WTC11 (cell line): ENCODE measurements at regions not wholly inside any gene's neighbourhood (a gene's known extent, or its start where the extent isn't known, plus 50 kb on each side); places are given as distances from the start of the nearest gene placed in this dataset.

ENCODE experiments used
- ATAC-seq: fragments of 200-7000 bp; cut with Tn5 transposase; 2 replicates; pipeline ENCODE4 v1.10.0; 2021; ENCODE audit warnings: mild to moderate bottlenecking, moderate library complexity
- CTCF ChIA-PET: fragments of 300-600 bp; sonication (Branson Sonifier 250); formaldehyde crosslinking; loops from one replicate; lab custom pipeline; 2021; ENCODE audit warnings: antibody characterized with exemption; lab: Charles Lee
- POLR2A ChIA-PET: fragments of 350-600 bp; sonication (Branson Sonifier 250); formaldehyde crosslinking; loops from one replicate; lab custom pipeline; 2021; ENCODE audit warnings: antibody characterized with exemption; lab: Charles Lee
- DNase-seq: peaks from one replicate; pipeline ENCODE4 v3.0.0; 2021; ENCODE audit warnings: low spot score
- H3K27ac Mint-ChIP-seq: 2 replicates; pipeline ENCODE4 v1.8.0; 2021; ENCODE audit warnings: mixed read lengths
- H3K27me3 Mint-ChIP-seq: 2 replicates; pipeline ENCODE4 v1.8.0; 2021; ENCODE audit warnings: low read depth, mild to moderate bottlenecking, moderate library complexity, mixed read lengths
- H3K36me3 Mint-ChIP-seq: 2 replicates; pipeline ENCODE4 v1.8.0; 2021; ENCODE audit warnings: mixed read lengths
- H3K4me1 Mint-ChIP-seq: 2 replicates; pipeline ENCODE4 v1.8.0; 2022; ENCODE audit warnings: mixed read lengths
- H3K4me3 Mint-ChIP-seq: 2 replicates; pipeline ENCODE4 v1.8.0; 2021; ENCODE audit warnings: mild to moderate bottlenecking, moderate library complexity, mixed read lengths
- H3K9me3 Mint-ChIP-seq: 2 replicates; pipeline ENCODE4 v1.8.0; 2021; ENCODE audit warnings: mixed read lengths
- CBFB ChIP-seq: sonication (generic); formaldehyde crosslinking; IDR thresholded peaks from 2 replicates; pipeline ENCODE4 v1.8.1; 2022; ENCODE audit warnings: mild to moderate bottlenecking, low read depth, missing genetic modification reagents
- EMX1 ChIP-seq: fragments of 250-450 bp; sonication (Bioruptor Pico); IDR thresholded peaks from 2 replicates; pipeline ENCODE4 v1.8.0; 2021; ENCODE audit warnings: mild to moderate bottlenecking
- ERG ChIP-seq: fragments of 250-450 bp; sonication (Bioruptor Pico); IDR thresholded peaks from 2 replicates; pipeline ENCODE4 v1.8.0; 2021; ENCODE audit warnings: mild to moderate bottlenecking
- ESRRA ChIP-seq: sonication (generic); formaldehyde crosslinking; IDR thresholded peaks from 2 replicates; pipeline ENCODE4 v1.8.1; 2022; ENCODE audit warnings: mild to moderate bottlenecking, missing genetic modification reagents, borderline replicate concordance
- FOXK1 ChIP-seq: sonication (generic); formaldehyde crosslinking; IDR thresholded peaks from 2 replicates; pipeline ENCODE4 v1.8.0; 2022; ENCODE audit warnings: mild to moderate bottlenecking, moderate library complexity, missing genetic modification reagents
- GTF2I ChIP-seq: fragments of 250-450 bp; sonication (Bioruptor Pico); conservative IDR thresholded peaks from 2 replicates; pipeline ENCODE4 v1.4.0; 2021; ENCODE audit warnings: mild to moderate bottlenecking
- HMGA2 ChIP-seq: fragments of 250-450 bp; sonication (Bioruptor Pico); IDR thresholded peaks from 2 replicates; pipeline ENCODE4 v1.4.0; 2021; ENCODE audit warnings: mild to moderate bottlenecking, moderate library complexity
- IRF2 ChIP-seq: sonication (generic); formaldehyde crosslinking; IDR thresholded peaks from 2 replicates; pipeline ENCODE4 v1.8.0; 2022; ENCODE audit warnings: low read depth, missing genetic modification reagents, borderline replicate concordance
- MAX ChIP-seq: sonication (generic); formaldehyde crosslinking; IDR thresholded peaks from 2 replicates; pipeline ENCODE4 v1.8.0; 2022; ENCODE audit warnings: mild to moderate bottlenecking, missing genetic modification reagents
- NR3C1 ChIP-seq: sonication (generic); formaldehyde crosslinking; conservative IDR thresholded peaks from 2 replicates; pipeline ENCODE4 v1.8.1; 2023; ENCODE audit warnings: low read depth, mild to moderate bottlenecking, missing genetic modification reagents
- PRDM15 ChIP-seq: sonication (generic); formaldehyde crosslinking; IDR thresholded peaks from 2 replicates; pipeline ENCODE4 v1.8.0; 2022; ENCODE audit warnings: missing genetic modification reagents
- SMAD3 ChIP-seq: sonication (generic); formaldehyde crosslinking; IDR thresholded peaks from 2 replicates; pipeline ENCODE4 v1.8.0; 2022; ENCODE audit warnings: missing genetic modification reagents, mild to moderate bottlenecking, borderline replicate concordance
- TEAD1 ChIP-seq: sonication (generic); formaldehyde crosslinking; IDR thresholded peaks from 2 replicates; pipeline ENCODE4 v1.8.0; 2022; ENCODE audit warnings: mild to moderate bottlenecking, missing genetic modification reagents
- USF2 ChIP-seq: sonication (generic); formaldehyde crosslinking; IDR thresholded peaks from 2 replicates; pipeline ENCODE4 v1.8.1; 2023; ENCODE audit warnings: mild to moderate bottlenecking, missing genetic modification reagents, moderate library complexity
- ZNF121 ChIP-seq: sonication (generic); formaldehyde crosslinking; IDR thresholded peaks from 2 replicates; pipeline ENCODE4 v1.8.0; 2023; ENCODE audit warnings: missing genetic modification reagents
- ZNF219 ChIP-seq: sonication (generic); formaldehyde crosslinking; IDR thresholded peaks from 2 replicates; pipeline ENCODE4 v1.8.0; 2023; ENCODE audit warnings: missing genetic modification reagents, mild to moderate bottlenecking, borderline replicate concordance

GRCh38 chr3:106913111-106913698 lies 464.0 kb upstream of the CCDC54 start (continued):
- TF ChIP-seq PRDM15 (CRISPR knock-in tag): no peak
- 0 out of 2 replicates have a peak, but pooled peaks have one; percentile 19 for TF ChIP-seq USF2 (CRISPR knock-in tag)
- TF ChIP-seq, all 79 proteins: peak for 7

DNA sequence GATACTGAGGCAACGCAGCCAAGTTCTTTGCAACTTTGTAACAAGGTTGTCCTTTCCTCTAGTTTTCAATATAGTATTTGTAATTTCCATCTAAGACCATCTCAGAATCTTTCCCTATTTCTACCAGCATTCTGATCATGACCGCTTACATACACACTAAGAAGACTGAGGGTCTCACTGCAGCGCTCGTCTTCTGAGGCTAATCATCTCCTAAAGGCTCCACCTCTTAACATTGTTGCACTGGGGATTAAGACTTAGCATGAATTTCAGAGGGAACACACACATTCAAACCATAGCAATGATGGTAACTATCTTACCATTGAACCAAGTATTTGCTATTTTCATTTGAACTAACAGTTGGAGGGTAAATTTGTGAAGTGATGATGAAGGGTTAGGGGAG lies 463.3 kb upstream of the CCDC54 start:
- Mint-ChIP-seq H3K4me1 (peaks cover 55% of the 10 kb centered on the region), H3K36me3 (peaks cover 15% of the 10 kb centered on the region), H3K4me3 (peak overlapping the region; percentile 3), H3K27ac (peak overlapping the region; percentile 76), H3K9me3 (peaks cover 13% of the 10 kb centered on the region), H3K27me3 (no peaks in the 10 kb centered on the region)
- ChIA-PET POLR2A (no interaction called here), CTCF (interaction anchor here (0.7 to 1.0 kb wide), 2 partner anchors 11 to 304 kb away, joined by 3 to 5 read pairs; no protein-coding TSS in a partner anchor)
- ATAC-seq (peak; percentile 7), DNase-seq (no peak)
- TF ChIP-seq SMAD3 (CRISPR knock-in tag) (no peak), TEAD1 (peak; percentile 40; the same call in 1 of the 2 replicates)

DNA sequence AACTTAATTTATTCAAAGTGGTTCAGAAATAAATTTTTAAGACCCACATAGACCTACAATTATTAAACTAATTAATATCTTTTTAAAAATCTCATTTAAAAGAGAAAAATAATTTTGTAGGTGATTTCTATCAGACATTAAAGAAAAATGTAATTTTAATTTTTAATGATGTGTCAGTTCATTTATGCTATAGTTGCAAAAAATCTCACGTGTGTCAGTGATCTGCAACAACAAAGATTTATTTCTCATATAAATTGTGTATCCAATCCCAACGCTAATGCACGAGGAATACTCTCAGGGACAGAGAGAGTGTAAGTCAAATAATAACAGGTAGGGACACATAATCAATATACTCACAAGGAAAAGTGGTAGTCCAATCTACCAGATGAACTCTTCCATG lies 456.6 kb upstream of the CCDC54 start:
- H3K36me3 Mint-ChIP-seq: peaks cover 6% of the 10 kb centered on the region
- POLR2A ChIA-PET: no interaction called here
- no peak for DNase-seq
- CTCF ChIA-PET: no interaction called here
- H3K9me3 Mint-ChIP-seq: peaks cover 6% of the 10 kb centered on the region
- TF ChIP-seq GTF2I (CRISPR knock-in tag) (no peak), ZNF219 (CRISPR knock-in tag) (no peak), ZNF121 (CRISPR knock-in tag) (no peak), EMX1 (CRISPR knock-in tag) (no peak), CBFB (CRISPR knock-in tag) (no peak), ESRRA (no peak), HMGA2 (CRISPR knock-in tag) (no peak), ERG (CRISPR knock-in tag) (no peak)
- H3K4me1 Mint-ChIP-seq: peaks cover 14% of the 10 kb centered on the region
- no peaks in the 10 kb centered on the region for H3K27me3 Mint-ChIP-seq
- H3K27ac Mint-ChIP-seq: no peak overlapping the region
- no peak overlapping the region for H3K4me3 Mint-ChIP-seq
- no peak for ATAC-seq

GRCh38 chr3:106929081-106929480 lies 448.2 kb upstream of the CCDC54 start:
- no peak for TF ChIP-seq MAX (CRISPR knock-in tag)
- TF ChIP-seq NR3C1 (CRISPR knock-in tag): no peak
- TF ChIP-seq ZNF219 (CRISPR knock-in tag): no peak
- no peak for TF ChIP-seq FOXK1 (CRISPR knock-in tag)
- no peak for TF ChIP-seq IRF2 (CRISPR knock-in tag)
- DNase-seq (no peak), ATAC-seq (no peak)
- Mint-ChIP-seq H3K27me3 (peaks cover 10% of the 10 kb centered on the region), H3K4me3 (no peak overlapping the region), H3K4me1 (peaks cover 4% of the 10 kb centered on the region; the same call in 1 of the 2 replicates), H3K36me3 (peaks cover 5% of the 10 kb centered on the region), H3K9me3 (peaks cover 18% of the 10 kb centered on the region), H3K27ac (no peak overlapping the region)
- ChIA-PET POLR2A (no interaction called here), CTCF (no interaction called here)
